Suppressor macrophage treated with lipopolysaccharide for 1 hour (primary cell): ENCODE measurements at regions not wholly inside any gene's neighbourhood (a gene's known extent, or its start where the extent isn't known, plus 50 kb on each side); places are given as distances from the start of the nearest gene placed in this dataset.
A peak's percentile ranks its signal among the peaks of the same experiment; 100 is the strongest.
"Not testable (repeated sequence)": the region's sequence is repeated elsewhere in the genome, so short reads cannot be mapped to it uniquely, and the experiment has no call there.

Experiments
- DNase-seq, 3 donors: peaks; one replicate each; pipeline ENCODE4 v3.0.0-alpha.2; 2020 to 2022

GRCh38 chr2:129467012-129467779 is 512.3 kb upstream of the RAB6C start:
- no peak for DNase-seq

- DNase-seq, result no peak
Measured at GRCh38 chr2:129467941-129468340, 511.5 kb upstream of the RAB6C start.

- no peak for DNase-seq
Measured at GRCh38 chr2:129468879-129469278, 510.6 kb upstream of the RAB6C start.

- DNase-seq, result no peak
Measured at GRCh38 chr2:129469389-129469788, 510.1 kb upstream of the RAB6C start.

GRCh38 chr2:129469871-129470270 is 509.6 kb upstream of the RAB6C start:
- no peak for DNase-seq

- no peak for DNase-seq
Measured at GRCh38 chr2:129478902-129479517, 500.5 kb upstream of the RAB6C start.

- no peak for DNase-seq
Measured at GRCh38 chr2:129479892-129480291, 499.6 kb upstream of the RAB6C start.

GRCh38 chr2:129480790-129481189 is 498.7 kb upstream of the RAB6C start:
- no peak for DNase-seq

- DNase-seq, result peak in 1 of 3 donors; percentile 13
Measured at GRCh38 chr2:129481306-129482219, 497.9 kb upstream of the RAB6C start.

GRCh38 chr2:129482626-129483025 is 496.8 kb upstream of the RAB6C start:
- DNase-seq, result no peak

GRCh38 chr2:129483366-129483765 is 496.1 kb upstream of the RAB6C start:
- no peak for DNase-seq

- no peak for DNase-seq
Measured at GRCh38 chr2:129484999-129485897, 494.2 kb upstream of the RAB6C start.

GRCh38 chr2:129488376-129488775 is 491.1 kb upstream of the RAB6C start:
- no peak for DNase-seq

GRCh38 chr2:129490641-129491040 is 488.8 kb upstream of the RAB6C start:
- no peak for DNase-seq

- DNase-seq, result no peak
Measured at GRCh38 chr2:129491308-129491707, 488.2 kb upstream of the RAB6C start.

GRCh38 chr2:129492548-129492947 is 486.9 kb upstream of the RAB6C start:
- DNase-seq, result peak in 1 of 3 donors; percentile 7

- DNase-seq, result peak; percentile 7 to 50 (median 33)
Measured at GRCh38 chr2:129499747-129500146, 479.7 kb upstream of the RAB6C start.

GRCh38 chr2:129502781-129503180 is 476.7 kb upstream of the RAB6C start:
- DNase-seq, result no peak

- DNase-seq, result no peak
Measured at GRCh38 chr2:129504646-129505045, 474.8 kb upstream of the RAB6C start.

- DNase-seq, result peak in 1 of 3 donors; percentile 7
Measured at GRCh38 chr2:129518937-129519336, 460.5 kb upstream of the RAB6C start.

GRCh38 chr2:129532158-129532557 is 447.3 kb upstream of the RAB6C start:
- DNase-seq, result not testable (repeated sequence)

- no peak for DNase-seq
Measured at GRCh38 chr2:129548880-129549279, 430.6 kb upstream of the RAB6C start.
